Neutrophil (primary cell): ENCODE measurements at regions not wholly inside any gene's neighbourhood (a gene's known extent, or its start where the extent isn't known, plus 50 kb on each side); places are given as distances from the start of the nearest gene placed in this dataset.

Experiments used
- H3K27ac ChIP-seq: fragments of 200-600 bp; sonication (generic); 2 replicates; pipeline ENCODE4 v1.5.1; 2016; ENCODE audit warnings: mild to moderate bottlenecking, moderate library complexity
- H3K27me3 ChIP-seq: fragments of 200-600 bp; sonication (generic); 2 replicates; pipeline ENCODE4 v1.6.0; 2016; ENCODE audit warnings: mild to moderate bottlenecking
- H3K36me3 ChIP-seq: fragments of 200-600 bp; sonication (generic); 2 replicates; pipeline ENCODE4 v1.5.1; 2017
- H3K4me1 ChIP-seq, 2 experiments: fragments of 200-600 bp in 1 of 2; sonication (generic) in 1 of 2; 1 replicate in 1 of 2; 2 replicates in 1 of 2; pipeline versions ENCODE4 v1.5.1 to v1.6.1; 2013 to 2016; ENCODE audit warnings: low read depth in 1 of 2, low read length in 1 of 2, mild to moderate bottlenecking in 1 of 2, moderate library complexity in 1 of 2; ENCODE audit not compliant: control insufficient read depth in 1 of 2, insufficient read depth in 1 of 2
- H3K4me3 ChIP-seq, 2 experiments: fragments of 200-600 bp in 1 of 2; sonication (generic) in 1 of 2; 1 replicate in 1 of 2; 2 replicates in 1 of 2; pipeline ENCODE4 v1.5.1; 2013 to 2016; ENCODE audit warnings: low read depth in 1 of 2, low read length in 1 of 2, mild to moderate bottlenecking in 1 of 2, moderate library complexity in 1 of 2
- H3K9me3 ChIP-seq: fragments of 200-600 bp; sonication (generic); 2 replicates; pipeline ENCODE4 v1.5.1; 2016
- CTCF ChIP-seq: fragments of 200-600 bp; sonication (generic); IDR thresholded peaks from 2 replicates; pipeline ENCODE4 v1.5.1; 2016; ENCODE audit warnings: antibody characterized with exemption

GRCh38 chr5:123868881-123869280, 356.9 kb downstream of the CSNK1G3 start:
- no peaks in the 10 kb centered on the region for H3K36me3 ChIP-seq
- H3K4me1 ChIP-seq = no peaks in the 10 kb centered on the region
- no peak overlapping the region for H3K27ac ChIP-seq
- H3K9me3 ChIP-seq = no peaks in the 10 kb centered on the region
- H3K27me3 ChIP-seq = no peaks in the 10 kb centered on the region
- TF ChIP-seq CTCF = no peak
- H3K4me3 ChIP-seq = no peak overlapping the region

GRCh38 chr5:123868267-123868666, 356.3 kb downstream of the CSNK1G3 start:
- Histone ChIP-seq H3K4me1 (no peaks in the 10 kb centered on the region), H3K27me3 (no peaks in the 10 kb centered on the region), H3K27ac (no peak overlapping the region), H3K36me3 (no peaks in the 10 kb centered on the region), H3K4me3 (no peak overlapping the region), H3K9me3 (no peaks in the 10 kb centered on the region)
- TF ChIP-seq CTCF = no peak

GRCh38 chr5:123865641-123866040, 353.7 kb downstream of the CSNK1G3 start:
- Histone ChIP-seq H3K27ac (no peak overlapping the region), H3K27me3 (no peaks in the 10 kb centered on the region), H3K4me1 (no peaks in the 10 kb centered on the region), H3K9me3 (no peaks in the 10 kb centered on the region), H3K4me3 (no peak overlapping the region), H3K36me3 (no peaks in the 10 kb centered on the region)
- no peak for TF ChIP-seq CTCF

- H3K36me3 ChIP-seq = no peaks in the 10 kb centered on the region
- no peaks in the 10 kb centered on the region for H3K27me3 ChIP-seq
- no peaks in the 10 kb centered on the region for H3K9me3 ChIP-seq
- H3K27ac ChIP-seq = no peak overlapping the region
- H3K4me1 ChIP-seq = no peaks in the 10 kb centered on the region
- no peak for TF ChIP-seq CTCF
- no peak overlapping the region for H3K4me3 ChIP-seq
These were observed 352.6 kb downstream of the CSNK1G3 start for GRCh38 chr5:123864578-123864977.

- no peaks in the 10 kb centered on the region for H3K27me3 ChIP-seq
- H3K9me3 ChIP-seq = no peaks in the 10 kb centered on the region
- TF ChIP-seq CTCF = no peak
These were observed 347.0 kb downstream of the CSNK1G3 start for GRCh38 chr5:123858938-123859337.

GRCh38 chr5:123856766-123857165, 344.8 kb downstream of the CSNK1G3 start:
- Histone ChIP-seq H3K4me3 (no peak overlapping the region), H3K27me3 (no peaks in the 10 kb centered on the region), H3K4me1 (no peaks in the 10 kb centered on the region), H3K36me3 (no peaks in the 10 kb centered on the region), H3K27ac (no peak overlapping the region), H3K9me3 (no peaks in the 10 kb centered on the region)
- TF ChIP-seq CTCF = no peak

More at GRCh38 chr5:123858938-123859337, 347.0 kb downstream of the CSNK1G3 start:
- Histone ChIP-seq H3K4me3 (no peak overlapping the region), H3K36me3 (no peaks in the 10 kb centered on the region), H3K4me1 (no peaks in the 10 kb centered on the region), H3K27ac (no peak overlapping the region)
